SH-SY5Y (cell line): ENCODE measurements at regions not wholly inside any gene's neighbourhood (a gene's known extent, or its start where the extent isn't known, plus 50 kb on each side); places are given as distances from the start of the nearest gene placed in this dataset.

Experiments
- GATA2 ChIP-seq: IDR thresholded peaks from 2 replicates; pipeline ENCODE4 v1.6.1; 2011; ENCODE audit warnings: mild to moderate bottlenecking, low read depth, low read length
- GATA3 ChIP-seq: IDR thresholded peaks from 2 replicates; pipeline ENCODE4 v1.6.1; 2011; ENCODE audit warnings: low read depth, mild to moderate bottlenecking, low read length, moderate library complexity

DNA sequence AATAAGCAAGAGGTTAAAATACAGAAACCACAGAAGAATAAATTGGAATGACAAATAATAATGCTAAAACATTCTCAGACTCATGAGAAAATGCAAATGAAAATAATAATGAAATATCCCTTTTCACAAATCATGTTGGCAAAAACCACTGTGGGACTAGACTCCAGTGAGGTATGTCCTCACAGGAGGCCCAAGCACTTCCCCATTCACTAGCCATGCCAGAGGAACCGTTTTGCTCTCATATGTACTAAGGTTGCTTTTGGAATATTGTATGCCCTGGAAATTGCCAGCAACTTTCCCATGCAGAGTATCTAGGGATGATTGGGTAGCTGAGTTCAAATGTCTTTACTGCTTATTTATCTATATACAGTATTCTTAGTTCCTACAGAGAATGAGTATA, 106.2 kb upstream of the CHORDC1 start:
- no peak for TF ChIP-seq GATA2
- TF ChIP-seq GATA3, result no peak
